T-helper 2 cell (primary cell): ENCODE measurements at regions not wholly inside any gene's neighbourhood (a gene's known extent, or its start where the extent isn't known, plus 50 kb on each side); places are given as distances from the start of the nearest gene placed in this dataset.
"Not testable (repeated sequence)": the region's sequence is repeated elsewhere in the genome, so short reads cannot be mapped to it uniquely, and the experiment has no call there.

ENCODE experiments used
- DNase-seq, 5 experiments: peaks; one replicate each; pipeline versions ENCODE4 v3.0.0 to v3.0.0-alpha.2; 2012 to 2022

GRCh38 chr2:193072647-193073046, 877.9 kb upstream of the TMEFF2 start:
- no peak for DNase-seq

GRCh38 chr2:193025556-193025955, 830.8 kb upstream of the TMEFF2 start:
- DNase-seq: not testable (repeated sequence)

- no peak for DNase-seq
Measured at GRCh38 chr2:193024791-193025190, 830.1 kb upstream of the TMEFF2 start.

GRCh38 chr2:193011870-193012269, 817.1 kb upstream of the TMEFF2 start:
- no peak for DNase-seq

DNA sequence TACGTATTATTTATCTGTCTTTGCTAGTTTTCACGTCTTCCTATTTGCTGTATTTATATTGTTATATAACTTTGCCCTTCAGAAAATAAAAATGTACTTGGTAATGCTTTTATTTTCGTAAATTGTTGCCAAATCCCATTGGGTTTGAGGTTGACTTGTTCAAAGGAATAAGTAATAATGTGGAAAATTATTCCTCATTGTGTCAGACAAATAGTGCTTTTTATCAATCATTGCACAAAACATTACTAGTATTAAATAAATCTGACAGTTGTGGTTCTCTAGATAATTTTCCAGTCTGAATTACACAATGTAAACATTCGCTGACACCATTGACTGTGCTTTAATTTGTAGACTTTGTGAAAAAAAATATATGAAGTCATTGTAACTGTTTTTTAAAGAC, 798.3 kb upstream of the TMEFF2 start:
- no peak for DNase-seq

DNA sequence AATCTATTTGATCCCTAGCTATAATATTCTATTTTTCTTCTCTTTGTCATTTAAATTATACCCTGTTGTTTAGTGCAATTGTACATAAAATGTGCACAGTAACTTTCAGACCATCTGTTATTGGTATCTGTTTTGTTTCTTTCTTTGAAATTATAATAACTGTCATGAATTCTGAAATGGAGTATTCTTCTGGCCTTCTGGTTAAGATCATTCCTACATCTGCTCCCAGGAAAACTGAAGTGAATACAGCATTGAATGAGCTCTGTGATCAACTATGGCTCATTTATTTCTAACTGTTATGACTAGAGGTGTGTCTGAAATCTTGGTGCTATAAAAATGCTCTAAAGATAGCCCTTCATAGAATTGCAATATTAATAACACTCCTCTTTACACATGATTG, 788.4 kb upstream of the TMEFF2 start:
- DNase-seq: no peak

GRCh38 chr2:192978395-192978794, 783.7 kb upstream of the TMEFF2 start:
- DNase-seq: no peak

- no peak for DNase-seq
Measured at GRCh38 chr2:192971981-192972380, 777.2 kb upstream of the TMEFF2 start.

DNA sequence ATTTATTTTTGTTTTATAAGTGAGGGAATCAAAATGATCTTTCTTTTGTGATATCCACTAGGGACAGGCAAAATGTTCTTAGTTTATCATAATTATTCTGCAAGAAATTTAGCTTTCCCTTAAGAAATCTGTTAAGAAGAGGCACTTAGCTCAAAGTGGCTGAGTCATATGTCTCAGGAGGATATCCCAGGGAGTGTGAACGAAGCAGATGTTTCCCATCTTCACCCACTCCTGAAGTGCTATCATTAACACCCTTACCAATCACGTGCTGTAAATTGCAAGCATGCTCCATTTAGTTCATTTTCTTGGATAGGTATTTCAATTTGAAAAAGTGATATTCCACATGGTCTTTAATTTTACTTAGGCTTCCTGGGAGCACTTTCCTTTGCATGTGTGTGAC, 774.3 kb upstream of the TMEFF2 start:
- no peak for DNase-seq

- no peak for DNase-seq
Measured at GRCh38 chr2:192960945-192961344, 766.2 kb upstream of the TMEFF2 start.

DNA sequence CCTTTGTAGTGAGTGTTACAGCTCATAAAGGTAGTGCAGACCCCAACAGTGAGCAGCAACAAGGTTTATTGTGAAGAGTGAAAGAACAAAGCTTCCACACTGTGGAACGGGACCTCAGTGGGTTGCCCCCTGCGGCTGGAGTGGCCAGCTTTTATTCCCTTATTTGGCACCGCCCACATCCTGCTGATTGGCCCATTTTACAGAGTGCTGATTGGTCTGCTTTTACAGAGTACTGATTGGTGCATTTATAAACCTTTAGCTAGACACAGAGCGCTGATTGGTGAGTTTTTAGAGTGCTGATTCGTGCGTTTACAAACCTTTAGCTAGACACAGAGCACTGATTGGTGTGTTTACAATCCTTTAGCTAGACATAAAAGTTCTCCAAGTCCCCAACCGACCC, 763.9 kb upstream of the TMEFF2 start:
- DNase-seq: not testable (repeated sequence)

DNA sequence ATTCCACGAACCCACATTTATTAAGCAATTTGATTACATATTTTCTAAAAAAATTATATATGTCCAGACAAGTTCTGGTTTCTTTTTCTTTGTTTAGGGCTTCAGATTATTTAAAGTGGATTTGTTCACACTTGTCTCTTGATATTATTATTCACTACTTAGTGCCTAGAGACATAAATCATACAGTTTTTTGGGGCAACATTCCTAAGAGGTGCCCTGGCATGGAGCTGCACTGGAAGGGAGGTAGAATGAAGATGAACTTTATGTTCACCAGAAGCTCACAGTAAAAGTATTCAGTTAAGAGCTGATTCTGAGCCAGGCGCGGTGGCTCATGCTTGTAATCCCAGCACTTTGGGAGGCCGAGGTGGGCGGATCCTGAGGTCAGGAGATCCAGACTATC, 762.7 kb upstream of the TMEFF2 start:
- no peak for DNase-seq

GRCh38 chr2:192953116-192953515, 758.4 kb upstream of the TMEFF2 start:
- DNase-seq: no peak

DNA sequence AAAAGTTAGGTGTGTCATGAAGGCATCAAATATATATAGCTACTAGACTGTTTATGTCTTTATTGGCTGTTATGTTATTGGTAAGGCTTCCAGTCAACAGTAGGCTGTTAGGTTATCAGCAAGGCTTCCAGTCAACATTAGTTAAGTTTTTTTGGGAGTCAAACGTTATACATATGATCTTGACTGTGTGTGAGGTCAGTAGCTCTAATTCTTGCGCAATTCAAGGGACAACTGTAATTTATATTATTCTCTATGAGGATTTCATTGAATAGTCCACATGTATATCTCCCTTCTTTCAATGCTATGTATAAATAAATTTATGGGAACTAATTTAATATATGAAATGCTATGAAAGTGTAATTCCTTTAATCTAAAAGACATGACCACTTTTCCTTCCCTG, 757.5 kb upstream of the TMEFF2 start:
- no peak for DNase-seq

- DNase-seq: no peak
Measured at GRCh38 chr2:192948316-192948715, 753.6 kb upstream of the TMEFF2 start.

- no peak for DNase-seq
Measured at GRCh38 chr2:192947352-192947751, 752.6 kb upstream of the TMEFF2 start.

- DNase-seq: no peak
Measured at GRCh38 chr2:192940767-192941166, 746.0 kb upstream of the TMEFF2 start.

GRCh38 chr2:192932376-192932775, 737.6 kb upstream of the TMEFF2 start:
- DNase-seq: no peak

DNA sequence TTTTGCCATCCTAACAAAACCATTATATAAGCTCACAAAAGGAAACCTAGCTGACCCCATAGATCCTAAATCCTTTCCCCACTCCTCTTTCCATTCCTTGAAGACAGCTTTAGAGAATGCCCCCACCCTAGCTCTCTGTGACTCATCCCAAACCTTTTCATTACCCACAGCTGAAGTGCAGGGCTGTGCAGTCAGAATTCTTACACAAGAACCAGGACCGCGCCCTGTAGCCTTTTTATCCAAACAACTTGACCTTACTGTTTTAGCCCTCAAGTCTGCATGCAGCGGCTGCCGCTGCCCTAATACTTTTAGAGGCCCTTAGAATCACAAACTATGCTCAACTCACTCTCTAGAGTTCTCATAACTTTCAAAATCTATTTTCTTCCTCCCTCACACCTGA, 726.9 kb upstream of the TMEFF2 start:
- not testable (repeated sequence) for DNase-seq

DNA sequence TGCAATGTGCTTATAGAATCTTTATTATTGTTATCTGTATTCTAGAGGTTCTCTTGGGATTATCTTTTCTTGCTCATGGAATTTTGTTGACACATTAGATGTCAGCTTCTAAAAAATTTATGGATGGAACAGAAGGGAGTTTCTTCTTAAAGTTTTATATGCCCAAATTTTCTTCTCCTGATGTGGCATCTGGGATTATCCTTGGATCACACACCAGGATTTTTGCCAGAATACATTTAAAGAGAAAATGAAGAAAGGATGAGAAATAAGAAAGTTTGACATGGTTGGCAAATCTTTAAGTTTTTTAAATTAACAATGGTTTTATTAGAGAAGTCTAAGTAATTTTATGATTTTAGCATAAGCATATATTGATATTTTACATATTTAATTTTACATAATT, 706.7 kb upstream of the TMEFF2 start:
- DNase-seq: no peak

DNA sequence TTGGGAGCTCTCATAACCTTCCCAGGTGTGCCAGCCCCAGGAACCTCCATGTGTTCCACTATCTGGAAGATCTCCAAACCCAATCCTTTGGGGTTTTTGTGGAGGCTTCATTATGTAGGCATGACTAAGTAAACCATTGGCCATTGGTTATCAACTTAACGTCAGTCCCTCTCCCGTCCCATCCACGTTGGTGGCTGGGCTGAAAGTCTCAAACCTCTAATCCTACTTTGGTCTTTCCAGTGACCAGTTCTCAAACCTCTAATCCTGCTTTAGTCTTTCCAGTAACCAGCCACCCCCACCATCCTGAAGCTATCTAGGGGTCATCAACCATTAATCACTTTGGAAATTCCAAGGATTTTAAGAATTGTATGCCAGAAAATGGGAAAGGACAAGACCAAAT, 704.7 kb upstream of the TMEFF2 start:
- no peak for DNase-seq

- not testable (repeated sequence) for DNase-seq
Measured at GRCh38 chr2:192893976-192894375, 699.2 kb upstream of the TMEFF2 start.

DNA sequence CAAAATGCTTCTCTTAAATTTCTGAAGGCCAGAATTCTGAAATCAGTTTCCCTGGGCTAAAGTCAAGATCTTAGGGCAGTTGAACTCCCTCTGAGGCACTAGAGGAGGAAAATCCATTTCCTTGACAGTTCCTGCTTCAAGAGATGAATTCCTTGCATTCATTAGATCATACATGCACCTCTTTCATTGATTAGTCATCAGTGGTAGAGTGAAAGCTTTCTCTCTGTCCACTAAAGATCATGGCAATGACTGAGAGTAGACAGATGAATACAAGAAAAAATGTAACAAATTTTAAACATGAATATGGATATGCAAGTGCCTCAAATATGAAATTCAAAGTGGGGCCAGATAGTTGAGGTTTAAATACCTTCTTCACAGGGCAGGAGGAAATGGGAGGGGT, 693.4 kb upstream of the TMEFF2 start:
- DNase-seq: no peak

DNA sequence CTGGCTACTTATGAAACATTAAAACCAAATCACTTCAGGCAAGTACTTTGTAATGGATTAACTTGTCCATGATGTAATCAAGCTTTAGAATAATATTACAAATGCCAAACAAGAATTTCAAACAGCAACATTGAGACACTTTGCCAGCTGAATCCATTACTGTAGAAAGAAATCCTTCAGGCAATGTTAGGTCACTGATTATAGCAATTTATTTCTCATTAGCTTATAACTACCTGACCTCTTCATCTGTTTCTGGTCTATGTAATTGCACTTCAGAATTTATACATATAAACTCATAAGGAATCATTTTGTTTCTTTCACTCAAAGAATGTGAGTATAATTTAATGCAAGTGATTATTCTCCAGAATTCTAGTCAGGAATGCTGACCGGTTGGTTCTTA, 692.6 kb upstream of the TMEFF2 start:
- DNase-seq: no peak

DNA sequence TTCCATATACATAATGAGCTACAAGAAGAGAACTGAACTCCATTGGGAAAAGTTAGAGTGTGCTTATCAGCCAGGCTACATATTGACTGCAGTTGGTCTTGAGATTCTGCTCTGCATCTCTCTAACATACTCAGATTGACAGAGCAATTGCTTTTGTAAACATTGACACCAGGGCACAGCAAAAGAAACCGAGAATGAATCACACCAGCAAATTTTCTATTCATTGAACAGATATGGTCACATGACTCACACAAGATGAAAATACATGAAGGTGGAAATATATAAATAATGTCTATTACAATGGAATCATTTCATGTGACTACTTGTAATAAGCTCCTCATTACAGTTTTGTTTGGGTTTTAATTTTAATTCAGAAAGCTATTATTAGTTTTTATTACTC, 691.9 kb upstream of the TMEFF2 start:
- DNase-seq: no peak

DNA sequence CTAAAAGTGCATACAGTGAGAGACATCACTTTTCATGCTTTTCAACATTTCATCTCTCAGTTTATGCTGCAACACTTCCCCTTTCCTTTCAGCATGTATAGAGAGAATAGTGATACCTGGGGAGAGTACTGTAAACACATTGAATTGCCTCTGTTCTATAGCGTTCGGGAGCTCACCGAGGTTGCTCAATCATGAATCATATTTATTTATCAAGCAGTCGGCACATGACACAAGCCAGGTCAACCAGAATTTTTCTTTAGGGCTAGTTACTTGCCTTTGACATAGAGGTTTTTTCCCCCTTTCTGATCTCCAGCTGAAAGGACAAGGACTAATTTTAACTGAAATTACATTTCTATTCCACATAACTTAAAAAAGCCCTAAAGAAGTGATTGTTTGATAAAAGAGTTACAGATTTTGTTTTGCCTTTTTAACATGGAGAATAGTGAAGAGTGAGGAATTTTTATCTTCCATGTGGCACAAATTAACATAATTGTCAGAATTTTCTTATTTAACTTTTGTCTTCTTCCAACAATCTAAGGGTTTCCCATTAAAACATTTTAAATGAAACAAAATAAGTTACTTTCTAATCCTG, 690.9 kb upstream of the TMEFF2 start:
- no peak for DNase-seq
